Ishikawa (cell line): ENCODE measurements at regions not wholly inside any gene's neighbourhood (a gene's known extent, or its start where the extent isn't known, plus 50 kb on each side); places are given as distances from the start of the nearest gene placed in this dataset.

Experiments
- CREB1 ChIP-seq: IDR thresholded peaks from 2 replicates; pipeline ENCODE4 v1.6.1; 2012; ENCODE audit warnings: low read depth
- EP300 ChIP-seq: IDR thresholded peaks from 2 replicates; pipeline ENCODE4 v1.6.1; 2012; ENCODE audit warnings: borderline replicate concordance
- FOXM1 ChIP-seq: IDR thresholded peaks from 2 replicates; pipeline ENCODE4 v1.6.1; 2012; ENCODE audit warnings: low read depth, borderline replicate concordance
- MAX ChIP-seq: IDR thresholded peaks from 2 replicates; pipeline ENCODE4 v1.6.1; 2012
- ZBTB7A ChIP-seq: IDR thresholded peaks from 2 replicates; pipeline ENCODE4 v1.6.1; 2012; ENCODE audit warnings: low read depth

- no peak for TF ChIP-seq FOXM1
- TF ChIP-seq MAX: no peak
- no peak for TF ChIP-seq ZBTB7A
- no peak for TF ChIP-seq CREB1
- no peak for TF ChIP-seq EP300
Observed at GRCh38 chr9:120018550-120018949, 561.4 kb downstream of the CDK5RAP2 start.
